ENCODE measurements at regions not wholly inside any gene's neighbourhood (a gene's known extent, or its start where the extent isn't known, plus 50 kb on each side); places are given as distances from the start of the nearest gene placed in this dataset.

DNA sequence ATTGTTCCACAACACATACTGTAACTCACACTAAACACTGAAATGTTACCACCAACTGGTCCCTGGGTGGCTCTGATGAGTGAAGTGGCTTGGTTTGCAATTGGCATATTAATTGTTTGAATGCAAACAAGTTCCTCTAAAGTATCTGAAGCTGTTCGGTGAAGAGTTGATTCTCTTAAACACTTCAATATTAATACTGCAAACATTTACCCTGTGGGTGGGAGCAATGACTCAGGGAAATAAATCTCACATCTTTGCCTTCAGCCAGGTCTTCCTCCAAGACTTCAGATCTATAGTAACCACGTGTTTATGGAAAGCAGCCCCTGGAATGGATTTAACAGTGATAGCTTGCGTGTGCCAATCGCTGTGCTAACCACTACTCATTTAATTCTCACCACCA, 176.0 kb downstream of the MAFB start:
- TF ChIP-seq EZH2phosphoT487 (IDR thresholded peaks at IDR 0.05; ENCODE audit: insufficient read depth, low read depth) (no peak), EZH2 (IDR thresholded peaks at IDR 0.05; ENCODE audit: insufficient read depth, poor library complexity, severe bottlenecking) (no peak)
